ENCODE measurements at regions not wholly inside any gene's neighbourhood (a gene's known extent, or its start where the extent isn't known, plus 50 kb on each side); places are given as distances from the start of the nearest gene placed in this dataset.

DNA sequence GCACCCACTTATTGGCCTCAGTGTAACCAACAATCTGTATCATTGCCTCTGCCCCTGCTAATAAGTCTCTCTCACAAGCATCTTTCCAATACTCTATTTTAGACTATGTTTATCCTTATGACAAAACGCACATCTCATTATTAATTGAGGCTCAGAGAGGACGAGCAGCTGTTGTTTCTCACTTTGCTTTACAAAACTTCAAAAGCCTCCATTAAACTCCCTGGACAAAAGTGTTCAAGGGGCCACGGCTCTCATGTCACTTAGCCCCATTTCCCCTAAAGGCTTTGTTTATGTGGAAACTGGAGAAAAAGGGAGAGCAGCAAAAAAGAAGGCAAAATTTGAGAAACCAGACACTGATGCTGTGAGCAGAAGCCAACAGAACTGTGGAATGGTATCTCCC, 180.0 kb upstream of the LNX1 start:
- Histone ChIP-seq H3K4me3 (no peak overlapping the region), H3K36me3 (no peaks in the 10 kb centered on the region), H3K27ac (no peak overlapping the region), H3K4me1 (no peaks in the 10 kb centered on the region), H3K27me3 (no peaks in the 10 kb centered on the region), H3K9me3 (no peaks in the 10 kb centered on the region)
- TF ChIP-seq POLR2A (IDR thresholded peaks at IDR 0.05) = no peak
- TF ChIP-seq EP300 (IDR thresholded peaks at IDR 0.05) = no peak
- TF ChIP-seq, protein P1, sequence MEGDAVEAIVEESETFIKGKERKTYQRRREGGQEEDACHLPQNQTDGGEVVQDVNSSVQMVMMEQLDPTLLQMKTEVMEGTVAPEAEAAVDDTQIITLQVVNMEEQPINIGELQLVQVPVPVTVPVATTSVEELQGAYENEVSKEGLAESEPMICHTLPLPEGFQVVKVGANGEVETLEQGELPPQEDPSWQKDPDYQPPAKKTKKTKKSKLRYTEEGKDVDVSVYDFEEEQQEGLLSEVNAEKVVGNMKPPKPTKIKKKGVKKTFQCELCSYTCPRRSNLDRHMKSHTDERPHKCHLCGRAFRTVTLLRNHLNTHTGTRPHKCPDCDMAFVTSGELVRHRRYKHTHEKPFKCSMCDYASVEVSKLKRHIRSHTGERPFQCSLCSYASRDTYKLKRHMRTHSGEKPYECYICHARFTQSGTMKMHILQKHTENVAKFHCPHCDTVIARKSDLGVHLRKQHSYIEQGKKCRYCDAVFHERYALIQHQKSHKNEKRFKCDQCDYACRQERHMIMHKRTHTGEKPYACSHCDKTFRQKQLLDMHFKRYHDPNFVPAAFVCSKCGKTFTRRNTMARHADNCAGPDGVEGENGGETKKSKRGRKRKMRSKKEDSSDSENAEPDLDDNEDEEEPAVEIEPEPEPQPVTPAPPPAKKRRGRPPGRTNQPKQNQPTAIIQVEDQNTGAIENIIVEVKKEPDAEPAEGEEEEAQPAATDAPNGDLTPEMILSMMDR (IDR thresholded peaks at IDR 0.05) = no peak
- WGBS, 2 donors = 71 to 75% methylated on average over 3 of the region's 3 CpGs
- DNase-seq (ENCODE audit: low spot score in 2 of 2) = no peak

DNA sequence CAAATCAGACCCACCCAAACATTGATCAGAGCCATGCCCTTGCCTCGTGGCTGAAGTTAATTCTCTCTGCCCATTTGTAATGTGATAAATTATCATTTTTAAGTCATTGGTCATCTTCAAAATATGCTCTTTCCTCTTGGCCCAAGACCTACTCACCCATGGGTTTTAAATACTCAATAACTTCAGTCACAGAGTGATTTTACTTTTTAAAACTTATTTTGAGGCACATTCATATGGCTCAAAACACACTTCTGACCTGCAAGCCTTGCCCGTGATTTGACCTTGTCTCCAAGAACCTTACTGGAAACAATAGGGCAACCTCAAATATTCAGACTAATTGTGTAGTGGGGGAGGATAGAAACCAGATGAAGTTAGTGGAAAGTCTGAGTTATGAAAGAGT, 176.2 kb upstream of the LNX1 start:
- no peak overlapping the region for H3K4me3 ChIP-seq
- WGBS, 2 donors = 32 to 42% methylated on average over 2 of the region's 2 CpGs
- DNase-seq (ENCODE audit: low spot score in 2 of 2) = no peak
- peaks cover 0 to 15% (median 3%) of the 10 kb centered on the region in 4 donors for H3K4me1 ChIP-seq
- H3K36me3 ChIP-seq = no peaks in the 10 kb centered on the region
- H3K27ac ChIP-seq = no peak overlapping the region
- H3K27me3 ChIP-seq = no peaks in the 10 kb centered on the region
- TF ChIP-seq, protein P1 (IDR thresholded peaks at IDR 0.05) = no peak
- TF ChIP-seq POLR2A (IDR thresholded peaks at IDR 0.05) (no peak), EP300 (IDR thresholded peaks at IDR 0.05) (no peak)
- H3K9me3 ChIP-seq = no peaks in the 10 kb centered on the region

DNA sequence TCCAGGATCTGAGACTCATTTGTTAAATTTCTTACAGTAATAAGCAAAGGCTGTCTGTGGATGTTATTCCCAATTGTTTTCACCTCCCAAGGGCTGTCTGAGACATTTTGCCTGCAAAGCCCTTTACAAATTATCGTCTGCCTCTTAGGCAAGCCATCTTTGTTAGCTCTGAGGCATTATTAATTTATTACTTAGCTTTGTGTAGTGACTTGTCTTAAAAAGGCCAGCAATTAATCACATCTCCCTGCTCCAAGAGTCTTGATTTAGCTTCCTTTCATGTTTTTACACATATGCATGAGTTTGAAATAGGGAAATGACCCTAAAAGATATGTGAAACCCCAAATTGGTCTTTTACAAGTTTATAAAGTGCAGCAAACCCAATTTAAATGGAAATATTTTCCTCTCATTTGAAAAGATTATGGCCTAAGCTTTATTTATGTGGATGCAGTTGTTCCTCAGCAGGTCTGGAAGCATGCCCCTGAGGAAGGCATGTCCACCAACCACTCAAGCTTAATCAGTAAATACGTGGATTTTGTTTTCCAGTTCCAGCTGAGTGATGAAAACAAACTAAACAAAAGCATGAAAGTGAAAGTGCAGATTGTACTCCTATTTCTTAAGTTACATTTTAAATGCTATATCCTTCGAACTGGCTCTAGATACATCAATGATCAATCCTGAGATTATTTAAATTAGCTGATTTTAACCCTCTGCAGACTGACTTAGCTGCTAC, 173.6 kb upstream of the LNX1 start:
- no peak overlapping the region for H3K27ac ChIP-seq
- no peaks in the 10 kb centered on the region for H3K36me3 ChIP-seq
- no peaks in the 10 kb centered on the region for H3K27me3 ChIP-seq
- TF ChIP-seq, protein P1 (IDR thresholded peaks at IDR 0.05) = no peak
- TF ChIP-seq EP300 (IDR thresholded peaks at IDR 0.05) (no peak), POLR2A (IDR thresholded peaks at IDR 0.05) (no peak)
- H3K4me1 ChIP-seq = peaks cover 0 to 15% (median 3%) of the 10 kb centered on the region in 4 donors
- no peak for DNase-seq (ENCODE audit: low spot score in 2 of 2)
- H3K9me3 ChIP-seq = no peaks in the 10 kb centered on the region
- H3K4me3 ChIP-seq = no peak overlapping the region
- WGBS, 2 donors = 43% methylated on average over 3 of the region's 3 CpGs

DNA sequence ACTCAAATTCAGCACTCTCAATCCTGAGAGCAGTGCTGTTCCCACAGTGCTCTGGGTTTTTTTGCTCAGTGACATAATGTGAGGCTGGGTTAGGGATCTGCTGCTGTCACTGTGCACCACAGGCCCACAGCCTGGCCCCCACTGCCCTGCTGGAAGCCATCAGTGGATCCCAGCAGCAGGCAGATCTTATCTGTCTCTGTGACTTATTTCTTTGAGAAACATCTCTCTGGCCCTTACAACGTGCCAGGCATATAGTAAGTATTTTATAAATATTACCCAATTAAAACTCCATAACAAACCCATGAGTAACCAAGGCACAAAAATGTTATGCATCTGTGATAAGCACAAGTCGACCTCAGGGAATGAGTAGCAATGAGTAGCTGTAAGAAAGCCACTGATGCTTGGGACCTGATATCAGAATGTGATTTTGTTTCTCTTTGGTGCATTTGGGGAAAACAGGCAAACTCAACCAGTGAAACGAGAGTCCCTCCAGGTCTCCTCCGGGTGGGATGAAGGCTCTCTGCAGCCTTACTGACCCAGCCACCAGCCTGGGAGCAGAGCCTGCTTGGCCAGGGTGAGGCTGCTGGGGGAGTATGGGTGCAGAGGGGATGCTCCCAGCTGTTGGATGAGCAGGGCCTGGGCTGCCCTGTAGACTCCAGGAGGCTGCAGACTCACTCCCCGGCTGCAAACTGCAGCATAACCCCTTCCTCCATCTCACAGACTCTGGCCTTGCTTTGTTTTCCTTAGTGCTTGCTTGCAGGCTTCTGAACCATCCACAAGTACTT, 172.7 kb upstream of the LNX1 start:
- no peaks in the 10 kb centered on the region for H3K27me3 ChIP-seq
- H3K4me3 ChIP-seq = no peak overlapping the region
- no peaks in the 10 kb centered on the region for H3K9me3 ChIP-seq
- 58 to 63% methylated on average over 5 of the region's 5 CpGs for WGBS, 2 donors
- DNase-seq (ENCODE audit: low spot score in 2 of 2) = no peak
- H3K36me3 ChIP-seq = no peaks in the 10 kb centered on the region
- peaks cover 0 to 15% (median 3%) of the 10 kb centered on the region in 4 donors for H3K4me1 ChIP-seq
- TF ChIP-seq EP300 (IDR thresholded peaks at IDR 0.05) (no peak), POLR2A (IDR thresholded peaks at IDR 0.05) (no peak)
- TF ChIP-seq, protein P1 (IDR thresholded peaks at IDR 0.05) = no peak
- no peak overlapping the region for H3K27ac ChIP-seq

DNA sequence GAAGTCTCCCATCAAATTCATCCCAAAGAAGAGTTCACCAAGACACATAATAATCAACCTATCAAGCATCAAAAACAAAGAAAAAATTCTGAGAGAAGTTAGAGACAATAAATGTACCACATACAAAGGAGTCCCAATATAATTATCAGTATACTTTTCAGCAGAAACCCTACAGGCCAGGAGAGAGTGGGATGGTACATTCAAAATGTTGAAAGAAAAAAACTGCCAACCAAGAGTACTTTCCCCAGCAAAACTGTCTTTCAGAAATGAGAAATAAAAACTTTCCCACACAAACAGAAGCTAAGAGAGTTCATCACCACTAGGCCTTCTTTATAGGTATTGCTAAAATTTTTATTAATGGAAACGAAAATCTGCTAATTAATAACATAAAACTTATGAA, 164.4 kb upstream of the LNX1 start:
- DNase-seq (ENCODE audit: low spot score in 2 of 2) = no peak
- no peak overlapping the region for H3K4me3 ChIP-seq
- no peaks in the 10 kb centered on the region for H3K27me3 ChIP-seq
- WGBS, 2 donors = 80 to 96% methylated on average over 1 of the region's 1 CpG
- H3K27ac ChIP-seq = no peak overlapping the region
- no peaks in the 10 kb centered on the region for H3K36me3 ChIP-seq
- no peaks in the 10 kb centered on the region for H3K4me1 ChIP-seq
- TF ChIP-seq EP300 (IDR thresholded peaks at IDR 0.05) = no peak
- TF ChIP-seq, protein P1 (IDR thresholded peaks at IDR 0.05) = no peak
- TF ChIP-seq POLR2A (IDR thresholded peaks at IDR 0.05) = no peak
- peaks cover 0 to 9% (median 3%) of the 10 kb centered on the region in 4 donors for H3K9me3 ChIP-seq

Measured in tibial nerve (tissue), 4 donors.